A172 (cell line): ENCODE measurements at regions not wholly inside any gene's neighbourhood (a gene's known extent, or its start where the extent isn't known, plus 50 kb on each side); places are given as distances from the start of the nearest gene placed in this dataset.
"Not testable (repeated sequence)": the region's sequence is repeated elsewhere in the genome, so short reads cannot be mapped to it uniquely, and the experiment has no call there.

Experiments used
- DNase-seq: peaks from one replicate; pipeline ENCODE4 v3.0.0-alpha.2; 2015; ENCODE audit warnings: low spot score

GRCh38 chr3:72031581-72031980 lies 246.6 kb upstream of the PROK2 start:
- peak; percentile 52 for DNase-seq

GRCh38 chr3:72030296-72030695 lies 245.3 kb upstream of the PROK2 start:
- DNase-seq = not testable (repeated sequence)

- DNase-seq = not testable (repeated sequence)
Measured at GRCh38 chr3:72028726-72029125, 243.8 kb upstream of the PROK2 start.

DNA sequence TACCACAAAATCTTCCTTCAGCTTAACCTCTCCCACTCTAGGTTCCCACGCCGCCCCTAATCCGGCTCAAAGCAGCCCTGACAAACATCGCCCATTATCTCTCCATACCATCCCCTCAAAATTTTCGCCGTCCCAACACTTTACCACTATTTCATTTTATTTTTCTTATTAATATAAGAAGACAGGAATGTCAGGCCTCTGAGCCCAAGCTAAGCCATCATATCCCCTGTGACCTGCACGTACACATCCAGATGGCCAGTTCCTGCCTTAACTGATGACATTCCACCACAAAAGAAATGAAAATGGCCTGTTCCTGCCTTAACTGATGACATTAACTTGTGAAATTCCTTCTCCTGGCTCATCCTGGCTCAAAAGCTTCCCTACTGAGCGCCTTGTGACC lies 243.4 kb upstream of the PROK2 start:
- DNase-seq = not testable (repeated sequence)

GRCh38 chr3:72027728-72028127 lies 242.8 kb upstream of the PROK2 start:
- DNase-seq = not testable (repeated sequence)

DNA sequence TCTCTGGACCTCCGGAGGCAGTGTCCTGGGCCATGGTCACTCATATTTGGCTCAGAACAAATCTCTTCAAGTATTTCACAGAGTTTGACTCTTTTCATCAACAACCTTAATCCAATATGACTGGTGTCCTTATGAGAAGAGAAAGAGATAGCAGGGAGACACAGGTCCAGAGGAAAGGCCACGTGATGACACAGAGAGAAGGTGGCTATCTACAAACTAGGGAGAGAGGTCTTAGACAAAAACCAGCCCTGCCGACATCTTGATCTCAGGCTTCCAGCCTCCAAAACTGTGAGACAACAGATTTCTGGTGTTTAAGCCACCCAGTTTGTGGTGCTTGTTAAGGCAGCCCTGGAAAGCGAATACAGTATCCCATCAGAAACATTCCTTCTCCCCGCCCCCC lies 237.1 kb upstream of the PROK2 start:
- DNase-seq = no peak

- DNase-seq = no peak
Measured at GRCh38 chr3:72021531-72021930, 236.6 kb upstream of the PROK2 start.

- DNase-seq = no peak
Measured at GRCh38 chr3:72018343-72018984, 233.5 kb upstream of the PROK2 start.

DNA sequence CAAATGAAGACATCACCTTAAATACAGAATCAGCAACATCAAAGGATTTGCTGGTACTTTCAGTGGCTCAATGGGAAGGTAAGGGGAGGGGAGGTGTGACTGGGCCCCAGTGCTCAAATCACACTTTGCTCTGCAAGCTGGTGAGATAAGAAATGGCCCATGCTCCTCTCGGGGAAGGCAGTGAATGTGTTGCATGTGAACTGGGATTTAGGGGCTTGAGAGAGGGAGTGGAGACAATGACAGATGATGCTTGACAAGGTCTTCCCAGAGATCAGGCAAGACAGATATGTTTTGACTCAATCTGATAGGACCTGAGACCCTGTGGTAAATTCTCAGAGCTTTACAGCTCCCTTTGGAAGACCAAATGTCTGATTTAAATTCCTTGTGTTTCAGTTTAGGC lies 233.0 kb upstream of the PROK2 start:
- DNase-seq = no peak

GRCh38 chr3:72017311-72017710 lies 232.4 kb upstream of the PROK2 start:
- DNase-seq = no peak

- no peak for DNase-seq
Measured at GRCh38 chr3:72015463-72015862, 230.5 kb upstream of the PROK2 start.

GRCh38 chr3:72013084-72013483 lies 228.1 kb upstream of the PROK2 start:
- DNase-seq = no peak

GRCh38 chr3:72012363-72012762 lies 227.4 kb upstream of the PROK2 start:
- DNase-seq = no peak

DNA sequence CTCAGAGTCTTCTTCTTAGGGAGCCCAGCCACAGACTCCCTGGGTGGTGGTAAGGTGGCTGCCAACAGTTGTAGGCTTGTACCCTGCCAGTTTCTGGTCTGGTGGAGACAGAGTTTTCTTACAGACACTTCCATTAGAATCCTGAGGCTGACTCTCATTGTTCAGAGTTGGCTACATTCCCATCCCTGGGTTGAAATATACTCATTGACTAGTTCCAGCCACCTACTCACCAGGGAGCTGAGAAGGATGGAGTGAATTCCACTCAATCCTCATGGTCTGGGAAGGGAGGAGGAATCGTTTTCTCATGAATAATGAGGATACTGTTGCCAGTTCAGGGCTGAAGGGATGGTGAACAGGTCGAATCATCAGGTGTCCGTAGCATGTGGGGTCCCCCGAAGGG lies 226.5 kb upstream of the PROK2 start:
- no peak for DNase-seq

GRCh38 chr3:72009851-72010443 lies 225.0 kb upstream of the PROK2 start:
- no peak for DNase-seq

DNA sequence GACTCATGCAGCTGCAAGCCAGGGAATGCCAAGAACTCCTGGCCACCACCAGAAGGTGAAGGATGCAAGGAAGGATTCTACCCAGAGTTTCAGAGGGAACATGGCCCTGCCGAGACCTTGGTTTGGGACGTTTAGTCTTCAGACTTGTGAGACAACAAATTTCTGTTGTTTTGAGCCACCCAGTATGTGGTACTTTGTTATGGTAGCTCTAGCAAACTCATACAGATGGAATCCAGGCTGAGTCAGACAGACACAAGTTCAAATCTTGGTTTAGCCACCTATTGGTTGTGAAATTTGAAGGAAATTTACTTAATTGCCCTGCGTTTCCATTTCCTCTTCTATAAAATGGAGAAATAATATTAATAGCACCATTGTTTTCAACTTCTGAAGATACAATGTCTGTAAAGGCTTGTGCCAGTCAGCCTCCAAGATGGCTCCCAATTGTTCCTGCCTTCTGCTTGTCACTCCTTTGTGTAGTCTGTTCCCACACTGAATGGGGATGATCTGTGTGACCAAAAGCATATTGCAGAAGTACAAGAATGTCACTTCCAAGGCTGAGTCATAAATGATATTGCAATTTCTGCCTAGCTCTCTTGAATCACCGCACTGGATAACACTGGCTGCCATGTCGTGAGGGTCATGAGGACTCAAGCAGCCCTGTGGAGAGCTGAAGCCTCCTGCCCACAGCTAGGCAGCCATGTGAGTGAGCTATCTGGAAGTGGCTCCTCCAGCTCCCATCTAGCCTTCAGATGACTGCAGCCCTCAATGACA lies 223.5 kb upstream of the PROK2 start:
- DNase-seq = peak; percentile 35

GRCh38 chr3:72006631-72007556 lies 221.9 kb upstream of the PROK2 start:
- DNase-seq = no peak

DNA sequence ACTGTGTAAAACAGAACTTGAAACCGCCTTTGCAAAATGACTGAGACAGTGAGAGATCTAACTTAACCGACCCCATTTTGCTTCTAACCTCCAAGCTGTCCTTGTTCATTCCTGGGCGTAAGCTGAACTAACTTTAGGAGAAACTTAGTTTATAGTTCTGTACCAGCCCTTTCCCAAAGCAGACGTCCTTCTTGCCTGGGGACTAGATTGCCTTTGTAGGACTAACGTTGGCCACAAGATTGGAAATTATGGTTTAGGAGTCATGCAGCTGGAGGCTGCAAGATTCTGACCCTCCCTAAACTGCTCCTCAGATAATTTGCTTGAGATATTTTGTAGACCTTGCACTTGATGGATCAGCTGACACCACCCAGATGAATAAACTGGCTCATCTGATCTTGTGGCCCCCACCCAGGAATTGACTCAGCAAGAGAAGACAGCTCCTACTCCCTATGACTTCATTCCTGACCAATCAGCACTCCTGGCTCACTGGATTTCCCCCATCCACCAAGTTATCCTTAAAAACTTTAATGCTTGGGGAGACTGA lies 219.9 kb upstream of the PROK2 start:
- peak; percentile 91 for DNase-seq

DNA sequence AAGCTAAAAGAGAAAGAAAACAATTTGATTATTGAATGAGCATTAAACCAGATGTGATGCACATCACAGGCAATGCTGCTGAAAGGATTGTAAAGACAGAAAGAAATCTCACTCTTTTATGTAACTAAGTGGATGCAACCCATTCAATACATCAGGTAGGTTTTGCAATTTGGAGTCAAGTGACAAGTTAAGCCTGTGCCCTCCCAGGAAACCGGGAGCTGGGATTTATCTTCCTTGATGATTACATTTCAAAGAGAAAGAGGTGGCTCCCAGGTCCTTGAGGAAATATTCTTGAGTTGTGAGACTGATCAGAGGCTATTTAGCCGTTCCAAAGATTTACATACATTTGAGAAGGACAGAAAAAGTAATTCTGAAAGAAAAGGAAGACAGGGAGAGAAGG lies 219.0 kb upstream of the PROK2 start:
- DNase-seq = no peak

DNA sequence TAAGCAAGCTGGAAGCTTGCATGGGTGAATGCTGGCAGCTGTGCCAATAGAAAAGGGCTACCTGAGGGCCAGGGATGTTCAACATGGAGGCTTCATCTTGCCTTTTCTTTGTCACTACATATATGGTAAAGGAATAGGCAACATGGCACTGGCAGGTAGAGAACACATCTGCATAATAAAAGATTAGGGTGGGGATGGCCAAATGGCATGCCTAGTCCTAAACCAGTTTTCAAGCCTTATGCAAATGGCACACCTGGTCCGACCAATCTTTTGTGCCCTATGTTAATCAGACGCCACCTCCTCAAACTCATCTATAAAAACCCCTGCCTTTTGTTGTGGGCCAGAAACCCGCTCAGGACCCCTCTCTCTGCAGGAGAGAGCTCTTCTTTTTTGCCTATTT lies 216.8 kb upstream of the PROK2 start:
- no peak for DNase-seq

DNA sequence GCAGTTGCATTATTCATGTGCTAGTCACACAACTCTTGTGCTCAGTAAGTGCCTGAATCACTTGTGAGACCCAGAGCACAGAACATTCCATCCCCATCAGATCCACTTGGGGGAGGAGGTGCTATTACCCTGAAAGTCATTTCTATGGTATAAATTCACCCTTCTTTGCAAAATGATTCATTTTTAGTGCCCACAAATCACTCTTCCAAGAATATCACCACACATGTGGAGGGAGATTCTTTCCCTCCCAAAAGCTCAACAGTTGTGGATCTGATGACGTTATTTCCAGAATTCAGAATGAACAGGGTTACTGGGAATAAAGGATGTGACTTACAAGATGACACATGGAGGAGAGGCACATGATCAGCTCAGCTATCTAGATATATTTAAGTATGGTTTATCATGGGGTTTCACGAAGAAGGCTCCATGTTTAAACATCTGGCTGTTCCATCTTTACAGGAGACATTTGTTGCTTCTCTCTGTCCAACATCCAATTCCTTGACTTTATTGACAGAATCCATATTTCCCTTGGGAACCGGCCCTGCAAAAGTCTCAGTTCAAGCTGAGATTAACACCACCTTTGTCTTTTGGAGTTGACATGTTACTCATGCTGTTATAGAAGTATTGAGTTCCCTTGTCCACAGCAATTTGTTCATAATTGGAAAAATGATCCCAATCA lies 214.2 kb upstream of the PROK2 start:
- peak; percentile 71 for DNase-seq
